ENCODE measurements at regions not wholly inside any gene's neighbourhood (a gene's known extent, or its start where the extent isn't known, plus 50 kb on each side); places are given as distances from the start of the nearest gene placed in this dataset.

GRCh38 chr20:33908336-33908735 is 85.4 kb upstream of the RALY start:
- DNase-seq, result no peak

GRCh38 chr20:33908868-33909267 is 84.8 kb upstream of the RALY start:
- no peak for DNase-seq

GRCh38 chr20:33909331-33909921 is 84.3 kb upstream of the RALY start:
- DNase-seq, result no peak

GRCh38 chr20:33910056-33910455 is 83.7 kb upstream of the RALY start:
- no peak for DNase-seq

GRCh38 chr20:33910529-33911327 is 83.0 kb upstream of the RALY start:
- DNase-seq, result no peak

- DNase-seq, result no peak
Measured at GRCh38 chr20:33914919-33915318, 78.8 kb upstream of the RALY start.

GRCh38 chr20:33915726-33916331 is 77.9 kb upstream of the RALY start:
- DNase-seq, result peak; percentile 56 to 78 (median 68)

GRCh38 chr20:33916768-33917167 is 76.9 kb upstream of the RALY start:
- DNase-seq, result no peak

GRCh38 chr20:33917831-33918525 is 75.7 kb upstream of the RALY start:
- no peak for DNase-seq

GRCh38 chr20:33918662-33919061 is 75.0 kb upstream of the RALY start:
- no peak for DNase-seq

- DNase-seq, result peak; percentile 25 to 62 (median 56)
Measured at GRCh38 chr20:33919653-33920052, 74.1 kb upstream of the RALY start.

- DNase-seq, result no peak
Measured at GRCh38 chr20:33922224-33922623, 71.5 kb upstream of the RALY start.

GRCh38 chr20:33923740-33924139 is 70.0 kb upstream of the RALY start:
- DNase-seq, result no peak

- no peak for DNase-seq
Measured at GRCh38 chr20:33925867-33926266, 67.8 kb upstream of the RALY start.

GRCh38 chr20:33926425-33926824 is 67.3 kb upstream of the RALY start:
- DNase-seq, result no peak

GRCh38 chr20:33927724-33928123 is 66.0 kb upstream of the RALY start:
- DNase-seq, result no peak

- DNase-seq, result no peak
Measured at GRCh38 chr20:33929917-33930316, 63.8 kb upstream of the RALY start.

GRCh38 chr20:33933469-33933909 is 60.2 kb upstream of the RALY start:
- DNase-seq, result peak; percentile 82 to 84 (median 83)

GRCh38 chr20:33936656-33937055 is 57.1 kb upstream of the RALY start:
- DNase-seq, result no peak

GRCh38 chr20:33939031-33939430 is 54.7 kb upstream of the RALY start:
- DNase-seq, result peak; percentile 37 to 70 (median 62)

- no peak for DNase-seq
Measured at GRCh38 chr20:33940666-33941065, 53.0 kb upstream of the RALY start.

Data from suppressor macrophage (primary cell).